ENCODE measurements at regions not wholly inside any gene's neighbourhood (a gene's known extent, or its start where the extent isn't known, plus 50 kb on each side); places are given as distances from the start of the nearest gene placed in this dataset.

DNA sequence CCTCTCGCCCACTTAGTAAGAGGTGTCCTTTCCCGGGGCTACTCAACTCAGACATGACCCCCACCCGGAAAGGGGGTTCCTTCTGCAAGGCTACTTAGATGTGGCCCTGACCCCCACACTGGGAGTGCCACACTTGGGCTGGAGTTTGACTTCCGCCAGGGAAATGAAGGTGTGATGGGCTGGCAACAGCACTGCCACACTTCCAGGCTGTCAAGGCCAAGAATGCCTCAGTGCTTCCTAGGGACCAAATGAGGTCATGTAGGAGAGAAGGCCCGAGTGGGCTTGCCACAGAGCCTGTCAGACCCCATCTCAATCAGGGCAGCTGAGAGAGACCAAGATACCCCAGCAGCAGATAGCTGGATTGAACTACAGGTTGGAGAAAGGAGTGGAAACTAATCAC is 55.5 kb downstream of the DRD1 start:
- Histone ChIP-seq H3K27ac (ENCODE audit: low read depth in 2 of 2, low read length in 1 of 2) (no peak overlapping the region), H3K9ac (no peak overlapping the region), H3K79me2 (ENCODE audit: insufficient read depth) (no peaks in the 10 kb centered on the region), H3K27me3 (ENCODE audit: insufficient read depth) (no peaks in the 10 kb centered on the region), H3K9me3 (no peaks in the 10 kb centered on the region), H3K9me2 (no peaks in the 10 kb centered on the region), H2AFZ (ENCODE audit: low read depth) (no peak overlapping the region), H3K4me2 (no peak overlapping the region), H3K4me3 (ENCODE audit: low read depth in 2 of 2, low read length in 1 of 2) (no peak overlapping the region), H4K20me1 (ENCODE audit: insufficient read depth) (no peaks in the 10 kb centered on the region), H3K36me3 (replicated peaks in 1 of 2; ENCODE audit: control insufficient read depth in 1 of 2, insufficient read depth in 2 of 2, low read length in 1 of 2) (no peaks in the 10 kb centered on the region), H3F3A (replicated peaks; ENCODE audit: insufficient read depth) (no peaks in the 10 kb centered on the region), H3K4me1 (ENCODE audit: control insufficient read depth in 1 of 2, insufficient read depth in 2 of 2, low read depth in 1 of 2, low read length in 1 of 2) (no peaks in the 10 kb centered on the region)
- ChIA-PET CTCF (no interaction called here), POLR2A (no interaction called here)
- TF ChIP-seq SMC3 (IDR thresholded peaks at IDR 0.05; ENCODE audit: low read depth, low read length) (no peak), IRF3 (IDR thresholded peaks at IDR 0.05; ENCODE audit: low read depth, low read length) (no peak), USF1 (IDR thresholded peaks at IDR 0.05; ENCODE audit: borderline replicate concordance, low read depth) (no peak), FOXJ3 (CRISPR knock-in tag; IDR thresholded peaks at IDR 0.05) (no peak), EP300 (IDR thresholded peaks at IDR 0.05; ENCODE audit: borderline replicate concordance in 1 of 2, low read depth in 1 of 2, low read length in 1 of 2) (no peak), YY1 (IDR thresholded peaks at IDR 0.05; ENCODE audit: low read depth) (no peak), REST (IDR thresholded peaks at IDR 0.05; ENCODE audit: low read depth, low read length) (no peak), GABPA (IDR thresholded peaks at IDR 0.05; ENCODE audit: low read depth) (no peak), TAF1 (IDR thresholded peaks at IDR 0.05; ENCODE audit: borderline replicate concordance, low read depth, low read length) (no peak), SIN3A (IDR thresholded peaks at IDR 0.05; ENCODE audit: borderline replicate concordance, low read depth, low read length) (no peak)
- WGBS (ENCODE audit: low lambda C conversion rate) = 5% methylated on average over 5 of the region's 5 CpGs
- no peak for DNase-seq

DNA sequence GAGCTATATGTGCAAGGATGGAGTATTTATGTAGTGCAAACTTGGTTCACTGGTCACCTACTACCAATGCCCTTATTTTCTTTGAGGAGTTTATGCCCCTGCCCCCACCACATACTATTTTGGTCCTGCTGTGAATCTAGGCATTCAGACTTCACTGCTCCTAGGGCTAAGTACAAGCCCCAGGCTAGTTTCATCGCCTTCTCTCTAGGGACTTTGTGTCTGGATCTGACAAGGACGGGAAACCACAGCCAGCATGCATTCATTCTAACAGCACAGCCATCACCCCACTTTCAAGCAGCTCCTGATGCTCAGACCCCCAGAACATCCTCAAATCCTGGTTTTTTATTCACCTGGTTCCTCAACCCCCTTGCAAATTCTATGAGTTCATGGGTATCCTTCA is 56.8 kb downstream of the DRD1 start:
- H3F3A ChIP-seq (replicated peaks; ENCODE audit: insufficient read depth) = no peaks in the 10 kb centered on the region
- H3K27me3 ChIP-seq (ENCODE audit: insufficient read depth) = no peaks in the 10 kb centered on the region
- no peak overlapping the region for H3K4me3 ChIP-seq (ENCODE audit: low read depth in 2 of 2, low read length in 1 of 2)
- no peaks in the 10 kb centered on the region for H3K79me2 ChIP-seq (ENCODE audit: insufficient read depth)
- H3K9ac ChIP-seq = no peak overlapping the region
- 9% methylated on average over 2 of the region's 2 CpGs for WGBS (ENCODE audit: low lambda C conversion rate)
- H3K4me2 ChIP-seq = no peak overlapping the region
- no peak overlapping the region for H2AFZ ChIP-seq (ENCODE audit: low read depth)
- no peaks in the 10 kb centered on the region for H3K9me3 ChIP-seq
- H3K27ac ChIP-seq (ENCODE audit: low read depth in 2 of 2, low read length in 1 of 2) = no peak overlapping the region
- H3K36me3 ChIP-seq (replicated peaks in 1 of 2; ENCODE audit: control insufficient read depth in 1 of 2, insufficient read depth in 2 of 2, low read length in 1 of 2) = no peaks in the 10 kb centered on the region
- ChIA-PET POLR2A (no interaction called here), CTCF (no interaction called here)
- no peaks in the 10 kb centered on the region for H4K20me1 ChIP-seq (ENCODE audit: insufficient read depth)
- DNase-seq = no peak
- no peaks in the 10 kb centered on the region for H3K4me1 ChIP-seq (ENCODE audit: control insufficient read depth in 1 of 2, insufficient read depth in 2 of 2, low read depth in 1 of 2, low read length in 1 of 2)
- no peaks in the 10 kb centered on the region for H3K9me2 ChIP-seq
- TF ChIP-seq IRF3 (IDR thresholded peaks at IDR 0.05; ENCODE audit: low read depth, low read length) = no peak
- TF ChIP-seq RXRA (IDR thresholded peaks at IDR 0.05; ENCODE audit: borderline replicate concordance, low read depth) = no peak
- no peak for TF ChIP-seq JUND (IDR thresholded peaks at IDR 0.05)

All from SK-N-SH (cell line).